Liver (tissue), 8 donors: ENCODE measurements at regions not wholly inside any gene's neighbourhood (a gene's known extent, or its start where the extent isn't known, plus 50 kb on each side); places are given as distances from the start of the nearest gene placed in this dataset.

Experiments
- DNase-seq: peaks from one replicate; pipeline ENCODE4 v3.0.0-alpha.2; 2017; ENCODE audit warnings: low spot score
- H3K27ac ChIP-seq, 2 donors: one replicate each; pipeline ENCODE4 v1.7.0; 2013; ENCODE audit warnings: inconsistent platforms in 2 of 2, low read length in 2 of 2, control low read depth in 1 of 2, low read depth in 1 of 2, mild to moderate bottlenecking in 1 of 2
- H3K27me3 ChIP-seq, 4 donors: one replicate each; pipeline versions ENCODE4 v1.6.1 to v1.7.0; 2013; ENCODE audit warnings: low read length in 3 of 4, inconsistent platforms in 1 of 4, mild to moderate bottlenecking in 1 of 4, moderate library complexity in 1 of 4; ENCODE audit not compliant: control insufficient read depth in 4 of 4, insufficient read depth in 4 of 4
- H3K36me3 ChIP-seq, 4 donors: one replicate each; pipeline versions ENCODE4 v1.6.1 to v1.7.0; 2013; ENCODE audit warnings: low read length in 3 of 4, mild to moderate bottlenecking in 3 of 4, low read depth in 1 of 4, moderate library complexity in 1 of 4; ENCODE audit not compliant: control insufficient read depth in 4 of 4, insufficient read depth in 3 of 4
- H3K4me1 ChIP-seq, 4 donors: one replicate each; pipeline versions ENCODE4 v1.6.1 to v1.7.0; 2013; ENCODE audit warnings: low read length in 3 of 4, mild to moderate bottlenecking in 3 of 4, moderate library complexity in 1 of 4; ENCODE audit not compliant: control insufficient read depth in 4 of 4, insufficient read depth in 4 of 4
- H3K4me3 ChIP-seq, 3 donors: one replicate each; pipeline versions ENCODE4 v1.6.1 to v1.7.0; 2013; ENCODE audit warnings: low read length in 3 of 3, control low read depth in 1 of 3, low read depth in 1 of 3, mild to moderate bottlenecking in 1 of 3
- H3K9ac ChIP-seq, 2 donors: one replicate each; pipeline ENCODE4 v1.7.0; 2013; ENCODE audit warnings: low read length in 2 of 2, mild to moderate bottlenecking in 2 of 2, moderate library complexity in 2 of 2, control low read depth in 1 of 2, low read depth in 1 of 2
- H3K9me3 ChIP-seq, 4 donors: one replicate each; pipeline versions ENCODE4 v1.6.1 to v1.7.0; 2013; ENCODE audit warnings: low read length in 3 of 4; ENCODE audit not compliant: control insufficient read depth in 4 of 4
- EGR1 ChIP-seq, 2 donors: IDR thresholded peaks; 2 replicates each; pipeline ENCODE4 v1.6.1; 2016 to 2018; ENCODE audit warnings: antibody characterized with exemption in 2 of 2, low read depth in 2 of 2
- FOXA1 ChIP-seq: IDR thresholded peaks from 2 replicates; pipeline ENCODE4 v1.6.1; 2016; ENCODE audit warnings: antibody characterized with exemption
- GABPA ChIP-seq, 2 donors: IDR thresholded peaks in 1 of 2; conservative IDR thresholded peaks in 1 of 2; 2 replicates each; pipeline ENCODE4 v1.6.1; 2016; ENCODE audit warnings: antibody characterized with exemption in 2 of 2, mild to moderate bottlenecking in 1 of 2, moderate library complexity in 1 of 2
- HNF4A ChIP-seq, 2 donors: conservative IDR thresholded peaks; 2 replicates each; pipeline ENCODE4 v1.6.1; 2016; ENCODE audit warnings: antibody characterized with exemption in 2 of 2, mild to moderate bottlenecking in 2 of 2
- HNF4G ChIP-seq: IDR thresholded peaks from 2 replicates; pipeline ENCODE4 v1.6.1; 2016; ENCODE audit warnings: antibody characterized with exemption
- JUND ChIP-seq, 2 donors: IDR thresholded peaks; 2 replicates each; pipeline ENCODE4 v1.6.1; 2016; ENCODE audit warnings: antibody characterized with exemption in 2 of 2
- NR2F2 ChIP-seq: IDR thresholded peaks from 2 replicates; pipeline ENCODE4 v1.6.1; 2016; ENCODE audit warnings: antibody characterized with exemption
- RAD21 ChIP-seq, 2 donors: IDR thresholded peaks; 2 replicates each; pipeline ENCODE4 v1.6.1; 2016; ENCODE audit warnings: antibody characterized with exemption in 2 of 2, mild to moderate bottlenecking in 2 of 2
- RXRA ChIP-seq, 2 donors: IDR thresholded peaks; 2 replicates each; pipeline ENCODE4 v1.6.1; 2017 to 2018; ENCODE audit warnings: antibody characterized with exemption in 2 of 2, mild to moderate bottlenecking in 1 of 2
- SP1 ChIP-seq: IDR thresholded peaks from 2 replicates; pipeline ENCODE4 v1.6.1; 2018; ENCODE audit warnings: antibody characterized with exemption, mild to moderate bottlenecking
- TAF1 ChIP-seq: conservative IDR thresholded peaks from 2 replicates; pipeline ENCODE4 v1.6.1; 2016; ENCODE audit warnings: antibody characterized with exemption, mild to moderate bottlenecking
- YY1 ChIP-seq: IDR thresholded peaks from 2 replicates; pipeline ENCODE4 v1.6.1; 2016; ENCODE audit warnings: antibody characterized with exemption, mild to moderate bottlenecking
- WGBS: extraction: QIAGEN DNeasy Blood & Tissue Kit; methylation state at CpG from one replicate; pipeline ENCODE4 v1.1.7; 2013; 5-methylcytosine and 5-hydroxymethylcytosine counted together
- TF ChIP-seq, protein P1 (sequence below): IDR thresholded peaks from 2 replicates; pipeline ENCODE4 v1.6.1; 2016; ENCODE audit warnings: antibody characterized with exemption
- TF ChIP-seq, protein P2 (sequence below): IDR thresholded peaks from 2 replicates; pipeline ENCODE4 v1.6.1; 2016; ENCODE audit warnings: antibody characterized with exemption
- TF ChIP-seq, protein P3 (sequence below): IDR thresholded peaks from 2 replicates; pipeline ENCODE4 v1.6.1; 2016; ENCODE audit warnings: antibody characterized with exemption
- TF ChIP-seq, protein P4 (sequence below): IDR thresholded peaks from 2 replicates; pipeline ENCODE4 v1.6.1; 2016; ENCODE audit warnings: antibody characterized with exemption, mild to moderate bottlenecking
- TF ChIP-seq, protein P5 (sequence below): fragments of 150-350 bp; IDR thresholded peaks from 2 replicates; pipeline ENCODE4 v1.5.1; 2017; ENCODE audit warnings: improper control_type of control experiment, low read depth, low read length; ENCODE audit not compliant: missing input control
- donor health status: healthy.
- donor health status: healthy.
- donor health status: healthy.
- donor health status: healthy.
- donor health status: healthy.

DNA sequence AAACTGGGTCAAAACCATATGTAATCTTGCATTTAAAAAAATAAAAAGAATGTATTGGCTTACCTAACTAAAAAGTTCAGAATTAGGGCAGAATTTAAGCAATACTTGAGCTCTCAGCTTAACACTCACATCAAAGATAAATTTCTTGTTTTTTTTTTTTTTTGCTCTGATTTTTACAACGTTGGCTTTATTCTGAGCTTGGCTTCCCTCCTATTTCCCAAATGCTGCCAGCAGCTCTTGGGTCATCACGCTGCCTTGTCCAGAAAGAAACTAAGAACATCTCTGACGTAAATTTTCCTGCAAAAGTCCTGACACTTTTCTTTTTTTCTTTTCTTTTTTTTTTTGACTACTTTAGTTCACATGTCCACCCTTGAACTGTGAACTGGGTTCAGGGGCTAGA lies 150.6 kb upstream of the TGFBR2 start:
- WGBS, result 46% methylated on average over 3 of the region's 3 CpGs
- DNase-seq, result no peak
- TF ChIP-seq NR2F2 (peak; percentile 77), HNF4A (conservative IDR thresholded peaks at IDR 0.05) (peak in 1 of 2 donors; percentile 21), TAF1 (no peak), SP1 (peak; percentile 20)
- no peak overlapping the region for H3K4me3 ChIP-seq
- no peaks in the 10 kb centered on the region for H3K36me3 ChIP-seq
- no peaks in the 10 kb centered on the region for H3K27me3 ChIP-seq
- H3K9me3 ChIP-seq, result no peaks in the 10 kb centered on the region
- no peak overlapping the region for H3K27ac ChIP-seq
- H3K4me1 ChIP-seq, result no peaks in the 10 kb centered on the region
- no peak overlapping the region for H3K9ac ChIP-seq

DNA sequence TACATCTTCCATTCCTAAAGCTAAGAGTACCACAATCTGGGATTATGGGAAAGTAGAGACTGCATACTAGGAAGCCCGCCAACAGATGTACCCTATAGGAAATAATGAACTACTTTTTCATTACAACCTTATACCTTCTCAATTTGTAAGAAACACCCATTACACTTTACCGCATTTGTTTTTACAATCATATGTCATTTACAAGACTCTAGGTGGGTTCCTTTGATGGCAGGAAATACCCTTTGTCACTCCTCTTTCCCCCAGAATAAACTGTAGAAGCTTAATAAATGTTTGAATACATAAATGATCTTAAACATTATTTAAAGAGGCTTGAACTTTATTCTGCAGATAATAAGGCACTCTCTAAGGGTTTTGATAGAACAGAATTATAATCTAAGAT lies 150.1 kb upstream of the TGFBR2 start:
- no peaks in the 10 kb centered on the region for H3K9me3 ChIP-seq
- no peak overlapping the region for H3K27ac ChIP-seq
- no peak overlapping the region for H3K9ac ChIP-seq
- 98% methylated on average over 2 of the region's 2 CpGs for WGBS
- no peaks in the 10 kb centered on the region for H3K36me3 ChIP-seq
- no peaks in the 10 kb centered on the region for H3K4me1 ChIP-seq
- H3K27me3 ChIP-seq, result no peaks in the 10 kb centered on the region
- no peak for DNase-seq
- H3K4me3 ChIP-seq, result no peak overlapping the region
- TF ChIP-seq TAF1 (no peak), HNF4A (conservative IDR thresholded peaks at IDR 0.05) (no peak), RAD21 (IDR thresholded peaks at IDR 0.05) (no peak), SP1 (no peak)

DNA sequence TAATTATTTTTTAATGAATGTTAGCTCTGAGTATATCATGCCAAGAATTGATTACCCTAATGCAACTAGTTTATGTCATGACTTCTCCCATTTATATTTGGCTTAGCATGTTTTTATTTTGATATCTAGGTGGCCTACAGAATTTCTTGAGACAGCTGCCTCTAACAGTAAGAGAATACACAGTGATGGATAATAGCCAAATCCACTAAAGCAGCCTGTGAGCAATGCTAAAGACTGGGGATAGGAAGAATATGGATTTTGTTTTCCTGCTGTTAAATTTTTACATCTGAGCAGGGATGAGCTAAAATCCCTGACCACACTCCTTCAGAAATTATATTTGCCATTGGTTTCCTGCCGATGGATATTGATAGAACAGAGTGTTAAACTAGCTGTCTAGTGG lies 149.3 kb upstream of the TGFBR2 start:
- 90% methylated on average over 1 of the region's 1 CpG for WGBS
- Histone ChIP-seq H3K4me1 (no peaks in the 10 kb centered on the region), H3K4me3 (no peak overlapping the region), H3K9ac (no peak overlapping the region), H3K9me3 (no peaks in the 10 kb centered on the region), H3K27me3 (no peaks in the 10 kb centered on the region), H3K27ac (no peak overlapping the region), H3K36me3 (no peaks in the 10 kb centered on the region)
- TF ChIP-seq NR2F2 (no peak), JUND (IDR thresholded peaks at IDR 0.05) (no peak), SP1 (no peak)
- no peak for DNase-seq

DNA sequence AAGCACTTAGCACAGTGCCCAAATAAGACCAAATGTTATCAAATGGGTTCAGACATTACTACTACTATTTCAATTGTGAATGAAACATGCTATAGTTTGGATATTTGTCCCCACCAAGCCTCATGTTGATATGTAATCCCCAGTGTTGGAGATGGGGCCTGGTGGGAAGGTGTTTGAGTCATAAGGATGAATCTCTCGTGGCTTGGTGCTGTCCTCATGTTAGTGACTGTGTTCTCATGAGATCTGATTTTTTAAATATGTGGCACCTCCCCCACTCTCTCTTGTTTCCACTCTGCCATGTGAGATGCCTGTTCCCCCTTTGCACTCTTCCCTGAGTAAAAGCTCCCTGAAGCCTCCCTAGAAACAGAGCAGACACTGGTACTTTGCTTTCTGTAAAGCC lies 148.7 kb upstream of the TGFBR2 start:
- H3K4me1 ChIP-seq, result no peaks in the 10 kb centered on the region
- H3K9ac ChIP-seq, result no peak overlapping the region
- DNase-seq, result no peak
- H3K27ac ChIP-seq, result no peak overlapping the region
- no peak for TF ChIP-seq NR2F2
- no peak for TF ChIP-seq TAF1
- TF ChIP-seq RAD21 (IDR thresholded peaks at IDR 0.05), result no peak
- no peak for TF ChIP-seq GABPA (IDR thresholded peaks at IDR 0.05 in 1 of 2, conservative IDR thresholded peaks at IDR 0.05 in 1 of 2)
- TF ChIP-seq SP1, result no peak
- no peak for TF ChIP-seq HNF4A (conservative IDR thresholded peaks at IDR 0.05)
- no peak for TF ChIP-seq JUND (IDR thresholded peaks at IDR 0.05)
- TF ChIP-seq, protein P1, sequence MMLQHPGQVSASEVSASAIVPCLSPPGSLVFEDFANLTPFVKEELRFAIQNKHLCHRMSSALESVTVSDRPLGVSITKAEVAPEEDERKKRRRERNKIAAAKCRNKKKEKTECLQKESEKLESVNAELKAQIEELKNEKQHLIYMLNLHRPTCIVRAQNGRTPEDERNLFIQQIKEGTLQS, result no peak
- TF ChIP-seq, protein P2, sequence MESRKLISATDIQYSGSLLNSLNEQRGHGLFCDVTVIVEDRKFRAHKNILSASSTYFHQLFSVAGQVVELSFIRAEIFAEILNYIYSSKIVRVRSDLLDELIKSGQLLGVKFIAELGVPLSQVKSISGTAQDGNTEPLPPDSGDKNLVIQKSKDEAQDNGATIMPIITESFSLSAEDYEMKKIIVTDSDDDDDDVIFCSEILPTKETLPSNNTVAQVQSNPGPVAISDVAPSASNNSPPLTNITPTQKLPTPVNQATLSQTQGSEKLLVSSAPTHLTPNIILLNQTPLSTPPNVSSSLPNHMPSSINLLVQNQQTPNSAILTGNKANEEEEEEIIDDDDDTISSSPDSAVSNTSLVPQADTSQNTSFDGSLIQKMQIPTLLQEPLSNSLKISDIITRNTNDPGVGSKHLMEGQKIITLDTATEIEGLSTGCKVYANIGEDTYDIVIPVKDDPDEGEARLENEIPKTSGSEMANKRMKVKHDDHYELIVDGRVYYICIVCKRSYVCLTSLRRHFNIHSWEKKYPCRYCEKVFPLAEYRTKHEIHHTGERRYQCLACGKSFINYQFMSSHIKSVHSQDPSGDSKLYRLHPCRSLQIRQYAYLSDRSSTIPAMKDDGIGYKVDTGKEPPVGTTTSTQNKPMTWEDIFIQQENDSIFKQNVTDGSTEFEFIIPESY, result no peak
- TF ChIP-seq YY1, result no peak
- no peak for TF ChIP-seq HNF4G
- TF ChIP-seq FOXA1, result no peak
- TF ChIP-seq EGR1 (IDR thresholded peaks at IDR 0.05; ENCODE audit: low read depth in 2 of 2), result no peak
- TF ChIP-seq, protein P3, sequence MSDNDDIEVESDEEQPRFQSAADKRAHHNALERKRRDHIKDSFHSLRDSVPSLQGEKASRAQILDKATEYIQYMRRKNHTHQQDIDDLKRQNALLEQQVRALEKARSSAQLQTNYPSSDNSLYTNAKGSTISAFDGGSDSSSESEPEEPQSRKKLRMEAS, result no peak
- TF ChIP-seq RXRA (IDR thresholded peaks at IDR 0.05), result no peak
- TF ChIP-seq, protein P4, sequence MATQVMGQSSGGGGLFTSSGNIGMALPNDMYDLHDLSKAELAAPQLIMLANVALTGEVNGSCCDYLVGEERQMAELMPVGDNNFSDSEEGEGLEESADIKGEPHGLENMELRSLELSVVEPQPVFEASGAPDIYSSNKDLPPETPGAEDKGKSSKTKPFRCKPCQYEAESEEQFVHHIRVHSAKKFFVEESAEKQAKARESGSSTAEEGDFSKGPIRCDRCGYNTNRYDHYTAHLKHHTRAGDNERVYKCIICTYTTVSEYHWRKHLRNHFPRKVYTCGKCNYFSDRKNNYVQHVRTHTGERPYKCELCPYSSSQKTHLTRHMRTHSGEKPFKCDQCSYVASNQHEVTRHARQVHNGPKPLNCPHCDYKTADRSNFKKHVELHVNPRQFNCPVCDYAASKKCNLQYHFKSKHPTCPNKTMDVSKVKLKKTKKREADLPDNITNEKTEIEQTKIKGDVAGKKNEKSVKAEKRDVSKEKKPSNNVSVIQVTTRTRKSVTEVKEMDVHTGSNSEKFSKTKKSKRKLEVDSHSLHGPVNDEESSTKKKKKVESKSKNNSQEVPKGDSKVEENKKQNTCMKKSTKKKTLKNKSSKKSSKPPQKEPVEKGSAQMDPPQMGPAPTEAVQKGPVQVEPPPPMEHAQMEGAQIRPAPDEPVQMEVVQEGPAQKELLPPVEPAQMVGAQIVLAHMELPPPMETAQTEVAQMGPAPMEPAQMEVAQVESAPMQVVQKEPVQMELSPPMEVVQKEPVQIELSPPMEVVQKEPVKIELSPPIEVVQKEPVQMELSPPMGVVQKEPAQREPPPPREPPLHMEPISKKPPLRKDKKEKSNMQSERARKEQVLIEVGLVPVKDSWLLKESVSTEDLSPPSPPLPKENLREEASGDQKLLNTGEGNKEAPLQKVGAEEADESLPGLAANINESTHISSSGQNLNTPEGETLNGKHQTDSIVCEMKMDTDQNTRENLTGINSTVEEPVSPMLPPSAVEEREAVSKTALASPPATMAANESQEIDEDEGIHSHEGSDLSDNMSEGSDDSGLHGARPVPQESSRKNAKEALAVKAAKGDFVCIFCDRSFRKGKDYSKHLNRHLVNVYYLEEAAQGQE, result no peak
- TF ChIP-seq, protein P5, sequence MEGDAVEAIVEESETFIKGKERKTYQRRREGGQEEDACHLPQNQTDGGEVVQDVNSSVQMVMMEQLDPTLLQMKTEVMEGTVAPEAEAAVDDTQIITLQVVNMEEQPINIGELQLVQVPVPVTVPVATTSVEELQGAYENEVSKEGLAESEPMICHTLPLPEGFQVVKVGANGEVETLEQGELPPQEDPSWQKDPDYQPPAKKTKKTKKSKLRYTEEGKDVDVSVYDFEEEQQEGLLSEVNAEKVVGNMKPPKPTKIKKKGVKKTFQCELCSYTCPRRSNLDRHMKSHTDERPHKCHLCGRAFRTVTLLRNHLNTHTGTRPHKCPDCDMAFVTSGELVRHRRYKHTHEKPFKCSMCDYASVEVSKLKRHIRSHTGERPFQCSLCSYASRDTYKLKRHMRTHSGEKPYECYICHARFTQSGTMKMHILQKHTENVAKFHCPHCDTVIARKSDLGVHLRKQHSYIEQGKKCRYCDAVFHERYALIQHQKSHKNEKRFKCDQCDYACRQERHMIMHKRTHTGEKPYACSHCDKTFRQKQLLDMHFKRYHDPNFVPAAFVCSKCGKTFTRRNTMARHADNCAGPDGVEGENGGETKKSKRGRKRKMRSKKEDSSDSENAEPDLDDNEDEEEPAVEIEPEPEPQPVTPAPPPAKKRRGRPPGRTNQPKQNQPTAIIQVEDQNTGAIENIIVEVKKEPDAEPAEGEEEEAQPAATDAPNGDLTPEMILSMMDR, result no peak
- no peak overlapping the region for H3K4me3 ChIP-seq
- no peaks in the 10 kb centered on the region for H3K36me3 ChIP-seq
- no peaks in the 10 kb centered on the region for H3K27me3 ChIP-seq
- H3K9me3 ChIP-seq, result no peaks in the 10 kb centered on the region
- WGBS, result 96% methylated on average over 1 of the region's 1 CpG
